ENCODE measurements at regions not wholly inside any gene's neighbourhood (a gene's known extent, or its start where the extent isn't known, plus 50 kb on each side); places are given as distances from the start of the nearest gene placed in this dataset.

- no peak for TF ChIP-seq CTCF (IDR thresholded peaks at IDR 0.05; ENCODE audit: insufficient read depth, low read length, poor library complexity, severe bottlenecking)
- DNase-seq (ENCODE audit: extremely low read depth, insufficient read length) = no peak
- Histone ChIP-seq H3K4me3 (replicated peaks; ENCODE audit: low read depth, low read length) (no peak overlapping the region; the same call in 1 of the 2 replicates), H3K36me3 (ENCODE audit: control insufficient read depth, insufficient read depth, low read length) (no peaks in the 10 kb centered on the region), H3K27me3 (replicated peaks; ENCODE audit: control insufficient read depth, insufficient read depth, low read length) (no peaks in the 10 kb centered on the region)
These were observed 175.3 kb downstream of the RPIA start for GRCh38 chr2:88866756-88867155.

- Histone ChIP-seq H3K27me3 (replicated peaks; ENCODE audit: control insufficient read depth, insufficient read depth, low read length) (no peaks in the 10 kb centered on the region), H3K4me3 (replicated peaks; ENCODE audit: low read depth, low read length) (no peak overlapping the region), H3K36me3 (ENCODE audit: control insufficient read depth, insufficient read depth, low read length) (no peaks in the 10 kb centered on the region)
- no peak for TF ChIP-seq CTCF (IDR thresholded peaks at IDR 0.05; ENCODE audit: insufficient read depth, low read length, poor library complexity, severe bottlenecking)
- DNase-seq (ENCODE audit: extremely low read depth, insufficient read length) = no peak
These were observed 177.4 kb downstream of the RPIA start for GRCh38 chr2:88868861-88869260.

- no peak for TF ChIP-seq CTCF (IDR thresholded peaks at IDR 0.05; ENCODE audit: insufficient read depth, low read length, poor library complexity, severe bottlenecking)
- H3K36me3 ChIP-seq (ENCODE audit: control insufficient read depth, insufficient read depth, low read length) = no peaks in the 10 kb centered on the region
- no peak overlapping the region for H3K4me3 ChIP-seq (replicated peaks; ENCODE audit: low read depth, low read length)
- no peak for DNase-seq (ENCODE audit: extremely low read depth, insufficient read length)
- H3K27me3 ChIP-seq (replicated peaks; ENCODE audit: control insufficient read depth, insufficient read depth, low read length) = no peaks in the 10 kb centered on the region
These were observed 178.9 kb downstream of the RPIA start for GRCh38 chr2:88870267-88870839.

- Histone ChIP-seq H3K4me3 (replicated peaks; ENCODE audit: low read depth, low read length) (no peak overlapping the region), H3K36me3 (ENCODE audit: control insufficient read depth, insufficient read depth, low read length) (no peaks in the 10 kb centered on the region), H3K27me3 (replicated peaks; ENCODE audit: control insufficient read depth, insufficient read depth, low read length) (no peaks in the 10 kb centered on the region)
- no peak for DNase-seq (ENCODE audit: extremely low read depth, insufficient read length)
- TF ChIP-seq CTCF (IDR thresholded peaks at IDR 0.05; ENCODE audit: insufficient read depth, low read length, poor library complexity, severe bottlenecking) = no peak
These were observed 179.9 kb downstream of the RPIA start for GRCh38 chr2:88871336-88871735.

DNA sequence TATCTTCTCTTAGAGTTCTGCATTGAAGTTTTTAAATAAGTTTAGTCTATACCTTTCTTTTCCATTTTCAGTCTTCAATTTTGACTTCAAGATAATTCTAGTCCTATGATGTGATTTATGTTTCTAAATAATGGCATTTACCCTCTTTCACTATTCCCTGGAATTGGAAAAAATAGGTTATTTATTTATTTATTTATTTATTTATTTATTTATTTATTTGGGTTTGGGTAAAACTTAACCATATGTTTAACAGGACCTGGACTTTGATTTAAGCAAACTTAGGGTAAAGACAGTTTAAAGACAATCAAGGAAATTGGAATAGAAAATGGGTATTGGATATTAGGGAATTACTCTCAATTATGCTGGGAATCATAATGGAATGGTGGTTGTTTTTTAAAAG lies 182.1 kb downstream of the RPIA start:
- Histone ChIP-seq H3K4me3 (replicated peaks; ENCODE audit: low read depth, low read length) (no peak overlapping the region), H3K36me3 (ENCODE audit: control insufficient read depth, insufficient read depth, low read length) (no peaks in the 10 kb centered on the region), H3K27me3 (replicated peaks; ENCODE audit: control insufficient read depth, insufficient read depth, low read length) (no peaks in the 10 kb centered on the region)
- no peak for TF ChIP-seq CTCF (IDR thresholded peaks at IDR 0.05; ENCODE audit: insufficient read depth, low read length, poor library complexity, severe bottlenecking)
- no peak for DNase-seq (ENCODE audit: extremely low read depth, insufficient read length)
